ENCODE measurements at regions not wholly inside any gene's neighbourhood (a gene's known extent, or its start where the extent isn't known, plus 50 kb on each side); places are given as distances from the start of the nearest gene placed in this dataset.

DNA sequence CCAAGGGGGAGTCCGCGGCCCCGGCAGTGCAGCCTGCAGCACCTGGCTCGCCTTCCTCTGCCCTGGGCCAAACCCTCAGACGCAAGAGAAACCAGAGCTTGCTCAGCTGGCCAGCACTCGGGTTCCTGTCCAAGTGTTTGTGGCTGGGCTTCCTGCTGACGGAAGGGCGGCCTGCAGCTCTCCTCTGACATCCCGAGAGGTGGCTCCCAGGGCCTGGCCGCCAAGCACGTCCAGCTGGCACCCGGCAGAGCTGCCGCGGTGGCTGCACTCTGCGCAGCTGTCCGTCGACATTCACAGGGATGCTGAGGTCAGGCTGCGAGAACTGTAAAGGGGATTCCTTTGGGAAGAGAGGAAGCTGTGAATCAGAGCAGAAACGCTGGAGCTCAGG lies 85.6 kb downstream of the CPN2 start:
- H3K27ac ChIP-seq = peak overlapping the region; percentile 48

DNA sequence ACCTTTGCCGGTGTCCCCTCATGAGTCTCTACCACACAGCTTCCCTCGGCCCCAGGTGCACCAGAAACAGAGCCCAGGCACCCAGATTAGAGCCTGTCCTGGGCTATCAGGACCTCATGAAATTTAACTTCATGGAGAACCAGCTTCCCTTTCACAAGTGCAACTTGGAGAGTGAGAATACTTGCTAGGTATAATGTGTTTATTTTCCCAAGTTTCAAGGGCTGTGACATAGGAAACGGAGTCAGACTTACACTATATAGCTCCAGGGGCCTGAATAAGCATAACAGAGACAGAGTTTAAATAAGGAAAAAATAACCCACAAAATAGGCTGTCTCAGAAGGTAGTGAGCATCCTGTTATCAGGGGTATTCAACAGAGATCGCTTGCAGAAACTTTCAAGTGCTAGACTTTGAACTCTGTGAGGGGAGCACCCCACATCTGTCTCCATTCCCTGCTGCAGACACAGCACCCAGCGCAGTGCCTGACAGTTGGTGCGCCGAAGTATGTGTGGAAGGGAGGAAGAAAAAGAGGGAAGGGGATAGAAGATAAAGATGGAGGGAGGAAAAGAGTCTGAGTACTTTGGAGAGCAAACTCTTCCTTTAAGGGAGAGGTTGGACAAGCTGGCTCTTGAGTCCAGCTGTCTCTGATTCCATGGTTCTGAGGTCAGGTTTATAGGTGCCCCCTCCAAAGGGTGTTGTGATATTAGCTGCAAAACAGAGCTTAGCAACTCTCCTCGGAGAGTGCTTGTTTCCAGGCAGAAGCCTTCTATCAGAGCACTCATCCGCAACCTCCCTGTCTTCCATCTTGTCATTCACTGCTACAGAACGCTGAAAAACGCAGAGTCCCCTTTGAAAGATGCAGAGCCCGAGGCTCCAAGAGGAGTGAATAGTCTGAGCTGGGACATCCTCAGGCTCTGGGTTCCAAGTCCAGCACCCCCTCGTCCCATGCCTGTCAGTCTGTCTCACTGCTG lies 84.8 kb downstream of the CPN2 start:
- H3K27ac ChIP-seq = peak overlapping the region; percentile 48
- TF ChIP-seq, protein P1, sequence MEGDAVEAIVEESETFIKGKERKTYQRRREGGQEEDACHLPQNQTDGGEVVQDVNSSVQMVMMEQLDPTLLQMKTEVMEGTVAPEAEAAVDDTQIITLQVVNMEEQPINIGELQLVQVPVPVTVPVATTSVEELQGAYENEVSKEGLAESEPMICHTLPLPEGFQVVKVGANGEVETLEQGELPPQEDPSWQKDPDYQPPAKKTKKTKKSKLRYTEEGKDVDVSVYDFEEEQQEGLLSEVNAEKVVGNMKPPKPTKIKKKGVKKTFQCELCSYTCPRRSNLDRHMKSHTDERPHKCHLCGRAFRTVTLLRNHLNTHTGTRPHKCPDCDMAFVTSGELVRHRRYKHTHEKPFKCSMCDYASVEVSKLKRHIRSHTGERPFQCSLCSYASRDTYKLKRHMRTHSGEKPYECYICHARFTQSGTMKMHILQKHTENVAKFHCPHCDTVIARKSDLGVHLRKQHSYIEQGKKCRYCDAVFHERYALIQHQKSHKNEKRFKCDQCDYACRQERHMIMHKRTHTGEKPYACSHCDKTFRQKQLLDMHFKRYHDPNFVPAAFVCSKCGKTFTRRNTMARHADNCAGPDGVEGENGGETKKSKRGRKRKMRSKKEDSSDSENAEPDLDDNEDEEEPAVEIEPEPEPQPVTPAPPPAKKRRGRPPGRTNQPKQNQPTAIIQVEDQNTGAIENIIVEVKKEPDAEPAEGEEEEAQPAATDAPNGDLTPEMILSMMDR (conservative IDR thresholded peaks at IDR 0.05) = no peak

More for the DNA sequence above, 85.6 kb downstream of the CPN2 start:
- TF ChIP-seq, protein P1 (conservative IDR thresholded peaks at IDR 0.05) = no peak

DNA sequence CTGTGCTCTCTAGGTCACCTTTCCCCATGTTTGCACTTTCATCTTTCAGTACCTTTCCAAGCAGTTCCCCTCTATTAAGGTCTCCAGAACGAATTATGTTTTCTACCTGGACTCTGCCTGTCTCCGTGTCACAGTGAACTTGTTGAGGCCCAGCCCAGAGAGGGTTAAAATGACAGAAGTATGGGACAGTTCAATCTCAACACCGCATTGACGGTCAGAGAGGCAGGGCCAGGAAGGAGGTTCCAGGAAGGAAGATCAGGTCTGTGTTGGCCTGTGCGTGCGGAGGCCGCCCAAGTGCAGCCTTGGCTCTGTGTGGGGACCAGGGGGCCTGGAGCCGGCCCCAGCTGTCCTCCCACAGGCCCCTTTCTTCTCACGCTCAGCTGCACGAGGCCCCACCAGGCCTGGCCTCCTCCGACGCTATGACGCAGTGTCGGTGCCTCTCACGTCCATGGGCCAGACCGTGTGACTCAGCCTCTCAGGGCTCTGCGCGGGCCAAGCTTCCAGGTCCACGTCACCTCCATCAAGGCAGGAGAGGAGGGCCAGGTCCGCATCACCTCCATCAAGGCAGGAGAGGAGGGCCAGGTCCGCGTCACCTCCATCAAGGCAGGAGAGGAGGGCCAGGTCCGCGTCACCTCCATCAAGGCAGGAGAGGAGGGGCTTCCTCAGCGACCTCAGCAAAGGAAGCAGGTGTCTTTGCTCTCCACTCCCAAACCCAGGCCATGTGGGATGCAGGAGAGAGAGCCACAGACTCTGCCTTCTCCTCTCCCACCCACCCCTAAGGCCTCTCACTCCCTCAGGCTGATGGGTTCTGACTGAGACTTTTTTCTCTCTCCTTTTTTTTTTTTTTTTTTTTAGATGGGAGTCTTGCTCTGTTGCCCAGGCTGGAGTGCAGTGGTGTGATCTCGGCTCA lies 83.1 kb downstream of the CPN2 start:
- H3K27ac ChIP-seq = no peak overlapping the region
- TF ChIP-seq, protein P1 (conservative IDR thresholded peaks at IDR 0.05) = no peak

DNA sequence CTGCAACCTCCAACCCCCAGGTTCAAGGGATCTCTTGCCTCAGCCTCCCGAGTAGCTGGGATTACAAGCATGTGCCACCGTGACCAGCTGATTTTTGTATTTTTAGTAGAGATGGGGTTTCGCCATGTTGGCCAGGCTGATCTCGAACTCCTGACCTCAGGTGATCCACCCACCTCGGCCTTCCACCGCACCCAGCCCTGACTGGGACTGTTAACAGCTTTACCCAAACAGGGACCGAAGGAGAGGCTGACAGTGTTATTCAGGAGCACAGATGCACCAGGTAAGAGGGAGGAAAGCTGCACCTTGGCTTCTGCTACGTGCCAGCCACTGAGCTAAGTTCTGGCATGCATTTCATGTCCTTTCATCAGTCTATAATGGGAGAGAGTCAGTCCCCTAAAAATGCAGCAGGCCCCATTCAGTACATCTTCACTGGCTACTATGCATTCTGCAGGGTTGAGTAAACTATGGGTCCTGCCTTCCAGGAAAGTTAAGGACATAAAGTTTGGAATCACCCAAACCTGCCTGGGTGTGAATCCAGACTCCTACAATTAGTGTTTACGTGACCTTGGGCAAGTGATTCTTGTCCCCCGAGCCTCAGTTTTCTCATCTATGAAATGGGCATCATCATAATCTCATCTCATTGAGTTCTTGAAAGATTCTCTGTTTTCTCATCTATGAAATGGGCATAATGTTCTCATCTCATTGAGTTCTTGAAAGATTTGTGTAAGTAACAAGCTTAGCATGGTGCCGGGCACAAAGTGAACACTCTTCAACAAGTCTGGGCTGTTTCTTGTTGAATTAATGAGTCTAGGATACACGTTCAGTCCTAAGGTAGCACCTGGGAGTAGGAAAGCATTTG lies 82.2 kb downstream of the CPN2 start:
- no peak overlapping the region for H3K27ac ChIP-seq
- TF ChIP-seq, protein P1 (conservative IDR thresholded peaks at IDR 0.05) = no peak

DNA sequence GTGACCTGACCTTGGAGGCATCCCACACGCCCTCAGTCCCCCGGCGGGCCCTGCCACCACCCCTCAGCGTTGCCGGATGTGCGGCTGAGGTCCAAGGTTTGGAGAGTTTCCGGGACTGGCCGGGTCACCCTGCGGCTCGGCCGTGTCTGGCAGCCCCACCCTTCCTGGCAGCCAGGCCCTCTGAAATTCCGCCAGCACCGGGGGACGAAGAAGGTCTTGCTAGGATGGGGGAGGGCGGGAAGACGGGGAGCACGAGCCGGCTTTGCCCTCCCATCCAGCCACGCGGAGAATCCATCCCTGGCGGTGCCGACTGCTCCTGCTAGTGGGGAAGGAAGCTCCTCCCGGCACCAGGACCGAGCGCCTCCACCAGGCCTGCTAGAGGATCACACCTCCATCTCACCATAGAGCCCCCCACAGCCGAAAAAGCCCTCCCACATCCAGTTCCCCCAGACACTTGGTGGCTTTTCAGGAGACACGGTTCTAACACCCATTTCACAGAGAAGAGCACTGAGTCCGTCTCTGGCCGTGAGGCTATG lies 81.5 kb downstream of the CPN2 start:
- TF ChIP-seq, protein P1 (conservative IDR thresholded peaks at IDR 0.05) = no peak
- H3K27ac ChIP-seq = peak overlapping the region; percentile 89; the same call in 1 of the 2 replicates

DNA sequence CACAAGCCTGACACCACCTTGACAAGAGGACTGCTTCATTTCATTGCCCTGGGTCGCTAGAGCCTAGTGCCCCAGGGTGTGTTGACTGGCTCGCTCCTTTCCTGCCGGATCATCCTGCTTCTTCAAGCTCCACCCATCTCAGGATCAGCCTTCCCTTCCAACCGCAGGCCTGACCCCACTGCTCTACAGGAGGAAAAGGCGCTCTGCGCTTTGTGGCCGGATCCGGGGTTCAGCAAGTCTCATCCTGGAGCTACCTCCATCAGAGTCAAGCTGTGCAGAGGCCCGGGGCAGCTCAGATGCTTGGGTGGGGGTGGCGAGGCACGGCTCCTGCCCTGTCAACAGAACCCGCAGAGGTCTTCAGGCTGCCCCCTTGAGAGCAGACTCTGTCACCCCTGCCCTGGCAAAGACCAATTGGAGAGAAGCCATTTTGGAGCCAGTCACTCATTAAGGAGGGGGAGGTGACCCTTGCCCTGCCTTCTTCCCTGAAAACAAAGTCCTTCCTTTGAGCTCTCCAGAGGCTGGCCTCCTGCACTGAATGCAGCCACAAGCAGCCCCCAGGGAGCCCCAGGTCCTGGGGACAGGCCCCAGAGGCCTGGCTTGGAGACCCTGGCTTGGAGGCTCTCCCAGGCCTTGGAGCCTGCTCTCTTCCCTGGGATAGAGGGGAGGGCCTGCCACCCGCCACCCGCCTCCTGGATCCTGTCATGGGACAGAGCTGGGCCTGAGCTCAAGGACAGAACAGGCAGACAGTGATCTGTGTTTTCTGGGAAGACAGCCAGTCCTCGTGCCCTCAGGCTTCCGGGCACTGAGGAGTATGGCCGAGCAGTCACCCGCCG lies 80.3 kb downstream of the CPN2 start:
- TF ChIP-seq, protein P1 (conservative IDR thresholded peaks at IDR 0.05) = no peak
- H3K27ac ChIP-seq = peak overlapping the region; percentile 89

Data from VCaP (cell line).